ENCODE measurements at regions not wholly inside any gene's neighbourhood (a gene's known extent, or its start where the extent isn't known, plus 50 kb on each side); places are given as distances from the start of the nearest gene placed in this dataset.

DNA sequence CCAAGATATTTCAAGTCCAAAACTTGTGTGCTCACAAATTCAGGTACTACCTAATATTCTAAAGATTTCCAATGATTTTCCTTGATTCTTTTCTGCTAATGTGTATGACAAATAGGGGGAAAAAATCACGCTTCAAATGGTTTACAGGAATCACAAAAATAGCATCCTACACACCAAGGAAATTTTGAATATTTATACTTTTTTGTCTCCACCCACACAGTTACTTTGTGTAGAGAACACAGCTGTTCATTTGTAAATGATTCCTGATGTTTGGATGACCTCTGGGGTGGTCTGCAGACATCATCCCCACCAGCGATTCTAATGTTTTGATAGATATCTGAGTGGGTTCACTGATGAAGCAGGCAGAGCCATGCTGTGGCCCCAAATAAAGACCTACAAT is 260.6 kb upstream of the NCKAP5 start:
- Mint-ChIP-seq H3K27ac (ENCODE audit: unreplicated experiment) (no peak overlapping the region), H3K36me3 (ENCODE audit: insufficient read depth, unreplicated experiment) (no peaks in the 10 kb centered on the region), H3K9me3 (ENCODE audit: low read depth, unreplicated experiment) (no peaks in the 10 kb centered on the region), H3K27me3 (ENCODE audit: unreplicated experiment) (no peaks in the 10 kb centered on the region), H3K4me1 (ENCODE audit: low read depth, unreplicated experiment) (peaks cover 10% of the 10 kb centered on the region), H3K4me3 (ENCODE audit: low read depth, unreplicated experiment) (no peak overlapping the region)
- CTCF ChIA-PET: interaction anchor here (0.6 to 1.0 kb wide), 2 partner anchors 11 to 72 kb away, joined by 3 to 4 read pairs; no protein-coding TSS in a partner anchor
- no peak for DNase-seq
- no TSS peak for BruUV-seq (replicated peaks)
- TF ChIP-seq, protein P1, sequence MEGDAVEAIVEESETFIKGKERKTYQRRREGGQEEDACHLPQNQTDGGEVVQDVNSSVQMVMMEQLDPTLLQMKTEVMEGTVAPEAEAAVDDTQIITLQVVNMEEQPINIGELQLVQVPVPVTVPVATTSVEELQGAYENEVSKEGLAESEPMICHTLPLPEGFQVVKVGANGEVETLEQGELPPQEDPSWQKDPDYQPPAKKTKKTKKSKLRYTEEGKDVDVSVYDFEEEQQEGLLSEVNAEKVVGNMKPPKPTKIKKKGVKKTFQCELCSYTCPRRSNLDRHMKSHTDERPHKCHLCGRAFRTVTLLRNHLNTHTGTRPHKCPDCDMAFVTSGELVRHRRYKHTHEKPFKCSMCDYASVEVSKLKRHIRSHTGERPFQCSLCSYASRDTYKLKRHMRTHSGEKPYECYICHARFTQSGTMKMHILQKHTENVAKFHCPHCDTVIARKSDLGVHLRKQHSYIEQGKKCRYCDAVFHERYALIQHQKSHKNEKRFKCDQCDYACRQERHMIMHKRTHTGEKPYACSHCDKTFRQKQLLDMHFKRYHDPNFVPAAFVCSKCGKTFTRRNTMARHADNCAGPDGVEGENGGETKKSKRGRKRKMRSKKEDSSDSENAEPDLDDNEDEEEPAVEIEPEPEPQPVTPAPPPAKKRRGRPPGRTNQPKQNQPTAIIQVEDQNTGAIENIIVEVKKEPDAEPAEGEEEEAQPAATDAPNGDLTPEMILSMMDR (IDR thresholded peaks at IDR 0.05; ENCODE audit: unreplicated experiment): no peak
- intact Hi-C loops (cut with micrococcal nuclease; ENCODE audit: unreplicated experiment): no loop called here

DNA sequence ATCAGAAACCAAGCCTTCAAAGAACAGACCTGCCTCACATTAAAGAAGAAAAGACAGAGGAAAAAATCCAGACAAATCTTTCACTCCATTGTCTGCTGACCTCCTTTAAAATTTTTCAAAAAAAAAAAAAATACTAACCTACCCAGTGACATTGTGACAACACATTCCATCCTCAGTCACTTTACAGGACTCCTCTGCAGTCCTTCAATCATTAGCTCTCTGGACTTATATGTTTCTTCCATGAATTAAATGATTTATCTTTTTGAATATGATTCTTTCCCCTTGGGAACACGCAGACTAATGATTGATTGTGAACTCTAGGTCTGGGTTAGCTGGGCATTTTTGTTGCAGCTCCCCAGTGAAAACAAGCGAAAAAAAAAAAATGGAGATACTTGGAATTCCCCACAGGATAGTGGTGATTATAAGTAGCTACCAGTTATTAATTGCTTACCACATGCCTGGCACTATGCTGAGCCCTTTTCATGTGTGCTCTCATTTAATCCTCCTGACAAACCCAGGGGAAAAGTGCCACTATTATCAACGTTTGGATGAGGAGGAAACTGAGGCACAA is 261.3 kb upstream of the NCKAP5 start:
- intact Hi-C loops (cut with micrococcal nuclease; ENCODE audit: unreplicated experiment): no loop called here
- H3K9me3 Mint-ChIP-seq (ENCODE audit: low read depth, unreplicated experiment): peaks cover under 1% of the 10 kb centered on the region
- H3K4me3 Mint-ChIP-seq (ENCODE audit: low read depth, unreplicated experiment): no peak overlapping the region
- no peaks in the 10 kb centered on the region for H3K27me3 Mint-ChIP-seq (ENCODE audit: unreplicated experiment)
- CTCF ChIA-PET: interaction anchor here (0.6 to 1.0 kb wide), 2 partner anchors 11 to 73 kb away, joined by 3 to 4 read pairs; no protein-coding TSS in a partner anchor
- BruUV-seq (replicated peaks): no TSS peak
- no peak for DNase-seq
- H3K36me3 Mint-ChIP-seq (ENCODE audit: insufficient read depth, unreplicated experiment): no peaks in the 10 kb centered on the region
- H3K27ac Mint-ChIP-seq (ENCODE audit: unreplicated experiment): no peak overlapping the region
- peaks cover 10% of the 10 kb centered on the region for H3K4me1 Mint-ChIP-seq (ENCODE audit: low read depth, unreplicated experiment)
- TF ChIP-seq, protein P1 (IDR thresholded peaks at IDR 0.05; ENCODE audit: unreplicated experiment): no peak

GRCh38 chr2:133833746-133834145 is 265.5 kb upstream of the NCKAP5 start:
- Mint-ChIP-seq H3K9me3 (ENCODE audit: low read depth, unreplicated experiment) (peaks cover 2% of the 10 kb centered on the region), H3K4me1 (ENCODE audit: low read depth, unreplicated experiment) (peaks cover 10% of the 10 kb centered on the region), H3K36me3 (ENCODE audit: insufficient read depth, unreplicated experiment) (no peaks in the 10 kb centered on the region), H3K4me3 (ENCODE audit: low read depth, unreplicated experiment) (no peak overlapping the region), H3K27me3 (ENCODE audit: unreplicated experiment) (no peaks in the 10 kb centered on the region), H3K27ac (ENCODE audit: unreplicated experiment) (no peak overlapping the region)
- intact Hi-C loops (cut with micrococcal nuclease; ENCODE audit: unreplicated experiment): no loop called here
- TF ChIP-seq, protein P1 (IDR thresholded peaks at IDR 0.05; ENCODE audit: unreplicated experiment): no peak
- CTCF ChIA-PET: interaction anchor here (1.0 kb wide), 1 partner anchor 11 kb away, joined by 3 read pairs; no protein-coding TSS in a partner anchor
- BruUV-seq (replicated peaks): no TSS peak
- no peak for DNase-seq

DNA sequence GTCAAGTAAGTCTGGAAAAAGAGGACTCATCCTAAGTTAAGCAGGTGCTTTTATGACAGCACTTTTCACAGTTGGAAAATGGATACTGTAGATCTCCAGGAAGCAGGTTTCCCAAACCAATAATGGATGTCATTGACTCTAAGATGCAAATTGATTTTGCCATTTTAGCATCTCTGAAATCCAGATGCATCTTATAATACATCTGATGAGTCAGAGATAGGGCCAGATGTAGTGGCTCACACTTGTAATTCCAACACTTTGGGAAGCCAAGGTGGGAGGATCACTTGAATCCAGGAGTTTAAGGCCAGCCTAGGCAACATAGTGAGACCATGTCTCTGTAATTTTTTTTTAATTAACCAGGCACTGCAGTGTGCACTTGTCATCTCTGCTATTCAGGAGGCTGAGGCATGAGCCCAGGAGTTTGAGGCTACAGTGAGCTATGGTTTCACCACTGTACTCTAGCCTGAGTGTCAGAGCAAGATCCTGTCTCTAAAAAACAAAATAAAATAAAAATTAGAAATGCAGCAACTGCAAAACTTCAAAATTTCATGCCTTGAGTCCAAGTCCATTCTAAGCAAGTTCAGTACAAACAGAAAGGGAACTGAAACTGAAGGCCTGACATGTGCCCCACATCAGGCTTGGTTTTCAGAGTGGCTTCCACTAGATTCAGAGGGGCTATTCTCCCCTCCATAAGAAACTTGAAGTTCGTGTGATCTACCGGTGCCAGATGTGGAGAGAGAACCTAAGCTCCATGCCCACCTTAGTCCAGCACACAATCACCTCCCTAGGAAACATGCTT is 267.8 kb upstream of the NCKAP5 start:
- no peak for DNase-seq
- CTCF ChIA-PET: interaction anchor here (0.6 to 0.9 kb wide), 2 partner anchors 13 to 573 kb away, joined by 3 read pairs; no protein-coding TSS in a partner anchor
- H3K27me3 Mint-ChIP-seq (ENCODE audit: unreplicated experiment): no peaks in the 10 kb centered on the region
- H3K9me3 Mint-ChIP-seq (ENCODE audit: low read depth, unreplicated experiment): peaks cover 2% of the 10 kb centered on the region
- no peak overlapping the region for H3K4me3 Mint-ChIP-seq (ENCODE audit: low read depth, unreplicated experiment)
- H3K36me3 Mint-ChIP-seq (ENCODE audit: insufficient read depth, unreplicated experiment): no peaks in the 10 kb centered on the region
- H3K4me1 Mint-ChIP-seq (ENCODE audit: low read depth, unreplicated experiment): peaks cover 10% of the 10 kb centered on the region
- TF ChIP-seq, protein P1 (IDR thresholded peaks at IDR 0.05; ENCODE audit: unreplicated experiment): no peak
- no TSS peak for BruUV-seq (replicated peaks)
- intact Hi-C loops (cut with micrococcal nuclease; ENCODE audit: unreplicated experiment): no loop called here
- no peak overlapping the region for H3K27ac Mint-ChIP-seq (ENCODE audit: unreplicated experiment)

All from Calu3 (cell line).